ENCODE measurements at regions not wholly inside any gene's neighbourhood (a gene's known extent, or its start where the extent isn't known, plus 50 kb on each side); places are given as distances from the start of the nearest gene placed in this dataset.
"Not testable (repeated sequence)": the region's sequence is repeated elsewhere in the genome, so short reads cannot be mapped to it uniquely, and the experiment has no call there.

GRCh38 chrX:10972706-10973105 lies 138.4 kb upstream of the HCCS start:
- no peak for DNase-seq

GRCh38 chrX:10974920-10975319 lies 136.2 kb upstream of the HCCS start:
- no peak for DNase-seq

- DNase-seq: no peak
These were observed 131.2 kb upstream of the HCCS start for GRCh38 chrX:10979956-10980355.

- no peak for DNase-seq
These were observed 129.6 kb upstream of the HCCS start for GRCh38 chrX:10981506-10981905.

- no peak for DNase-seq
These were observed 127.6 kb upstream of the HCCS start for GRCh38 chrX:10983526-10983925.

GRCh38 chrX:10984213-10984612 lies 126.9 kb upstream of the HCCS start:
- DNase-seq: no peak

- no peak for DNase-seq
These were observed 124.5 kb upstream of the HCCS start for GRCh38 chrX:10986616-10987015.

- DNase-seq: no peak
These were observed 122.5 kb upstream of the HCCS start for GRCh38 chrX:10988653-10989052.

GRCh38 chrX:10989386-10989785 lies 121.7 kb upstream of the HCCS start:
- no peak for DNase-seq

GRCh38 chrX:10990418-10990817 lies 120.7 kb upstream of the HCCS start:
- no peak for DNase-seq

- no peak for DNase-seq
These were observed 120.2 kb upstream of the HCCS start for GRCh38 chrX:10990976-10991375.

- no peak for DNase-seq
These were observed 119.0 kb upstream of the HCCS start for GRCh38 chrX:10992110-10992509.

GRCh38 chrX:11007076-11007475 lies 104.1 kb upstream of the HCCS start:
- not testable (repeated sequence) for DNase-seq

GRCh38 chrX:11010476-11010875 lies 100.7 kb upstream of the HCCS start:
- no peak for DNase-seq

GRCh38 chrX:11016728-11017127 lies 94.4 kb upstream of the HCCS start:
- no peak for DNase-seq

GRCh38 chrX:11022588-11022987 lies 88.5 kb upstream of the HCCS start:
- DNase-seq: not testable (repeated sequence)

- no peak for DNase-seq
These were observed 71.2 kb upstream of the HCCS start for GRCh38 chrX:11039926-11040325.

- DNase-seq: no peak
These were observed 70.7 kb upstream of the HCCS start for GRCh38 chrX:11040405-11040804.

GRCh38 chrX:11040996-11041395 lies 70.1 kb upstream of the HCCS start:
- no peak for DNase-seq

GRCh38 chrX:11050013-11050412 lies 61.1 kb upstream of the HCCS start:
- DNase-seq: no peak

GRCh38 chrX:11053351-11053750 lies 57.8 kb upstream of the HCCS start:
- DNase-seq: no peak

- DNase-seq: no peak
These were observed 54.6 kb upstream of the HCCS start for GRCh38 chrX:11056322-11057176.

GRCh38 chrX:11059933-11060332 lies 51.2 kb upstream of the HCCS start:
- DNase-seq: no peak
